Inferior parietal cortex (tissue), 1 donor: ENCODE measurements at regions not wholly inside any gene's neighbourhood (a gene's known extent, or its start where the extent isn't known, plus 50 kb on each side); places are given as distances from the start of the nearest gene placed in this dataset.

ENCODE experiments used
- DNase-seq: peaks from one replicate; pipeline ENCODE4 v3.0.0-alpha.2; 2016; ENCODE audit errors: extremely low spot score

DNA sequence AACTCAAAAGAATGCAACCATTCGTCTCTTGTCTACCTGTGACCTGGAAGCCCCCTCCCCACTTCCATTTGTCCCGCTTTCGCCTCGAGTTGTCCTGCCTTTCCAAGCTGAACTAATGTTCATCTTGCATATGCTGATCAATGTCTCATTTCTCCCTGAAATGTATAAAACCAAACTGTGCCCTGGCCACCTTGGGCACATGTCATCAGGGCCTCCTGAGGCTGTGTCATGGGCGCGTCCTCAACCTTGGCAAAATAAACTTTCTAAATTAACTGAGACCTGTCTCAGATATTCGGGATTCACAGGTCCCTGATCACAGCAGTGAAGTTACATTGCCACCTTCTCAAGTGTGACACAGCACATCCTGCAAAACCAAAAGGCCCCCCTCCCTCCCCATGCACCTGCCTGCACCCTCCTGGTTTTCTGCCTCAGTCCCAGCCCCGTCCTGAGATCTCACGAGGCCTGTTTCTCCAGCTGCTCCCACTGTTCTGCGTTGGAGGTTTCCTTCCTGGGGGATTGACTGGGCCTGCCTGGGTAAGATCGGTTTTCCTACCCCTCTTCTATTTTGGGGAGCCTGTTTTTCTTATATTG is 1328.7 kb downstream of the TBC1D22A start:
- no peak for DNase-seq

DNA sequence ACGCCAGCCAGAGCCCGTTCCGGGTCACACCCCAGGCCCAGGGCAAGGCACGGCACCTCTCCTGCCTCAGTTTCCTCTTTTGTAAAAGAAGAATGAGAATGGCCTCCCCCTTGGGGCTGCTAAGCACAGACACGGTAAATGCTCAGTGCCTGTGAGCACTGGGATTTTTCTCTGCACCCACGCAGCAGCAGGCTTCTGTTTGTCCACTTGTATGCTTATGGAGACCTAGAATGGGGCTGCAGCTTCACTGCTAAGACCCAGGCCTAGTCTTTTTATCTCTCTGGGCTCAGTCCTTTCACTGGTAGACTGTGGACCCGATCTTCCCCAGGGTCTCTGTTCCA is 1327.9 kb downstream of the TBC1D22A start:
- no peak for DNase-seq

DNA sequence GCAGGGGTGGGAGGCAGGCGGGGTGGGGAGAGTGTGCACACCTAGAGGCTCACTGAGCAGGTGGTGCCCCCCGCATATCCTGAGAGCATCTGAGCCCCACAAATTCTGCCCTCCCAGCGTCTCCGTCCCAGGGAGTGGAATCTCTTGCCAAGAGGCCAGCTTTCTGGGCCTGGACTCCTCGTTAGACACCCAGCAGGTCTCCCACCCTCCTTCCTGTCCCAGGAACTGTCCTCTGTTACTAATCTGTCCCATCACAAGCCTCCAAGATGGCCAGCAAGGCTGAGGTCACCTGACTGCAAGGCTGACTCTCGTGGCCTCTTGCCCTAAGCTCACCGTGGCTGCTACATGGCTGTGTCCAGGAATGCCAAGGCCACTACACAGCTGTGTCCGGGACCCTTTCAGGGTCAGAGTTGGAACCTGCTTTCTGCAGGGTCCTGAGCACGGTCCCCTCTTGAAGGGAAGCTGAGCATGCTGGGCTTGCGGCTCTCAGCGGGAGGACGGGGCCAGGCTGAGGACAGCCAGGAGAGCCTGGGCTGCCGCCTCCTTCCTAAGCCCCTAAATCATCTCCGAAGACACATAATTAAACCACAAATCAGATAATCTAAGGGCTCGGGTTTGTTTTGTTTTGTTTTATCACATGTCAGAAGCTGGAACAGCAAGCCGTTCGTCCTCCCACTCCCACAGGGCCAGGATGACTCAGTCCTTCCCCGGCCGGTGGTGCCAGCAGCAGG is 1327.3 kb downstream of the TBC1D22A start:
- no peak for DNase-seq

DNA sequence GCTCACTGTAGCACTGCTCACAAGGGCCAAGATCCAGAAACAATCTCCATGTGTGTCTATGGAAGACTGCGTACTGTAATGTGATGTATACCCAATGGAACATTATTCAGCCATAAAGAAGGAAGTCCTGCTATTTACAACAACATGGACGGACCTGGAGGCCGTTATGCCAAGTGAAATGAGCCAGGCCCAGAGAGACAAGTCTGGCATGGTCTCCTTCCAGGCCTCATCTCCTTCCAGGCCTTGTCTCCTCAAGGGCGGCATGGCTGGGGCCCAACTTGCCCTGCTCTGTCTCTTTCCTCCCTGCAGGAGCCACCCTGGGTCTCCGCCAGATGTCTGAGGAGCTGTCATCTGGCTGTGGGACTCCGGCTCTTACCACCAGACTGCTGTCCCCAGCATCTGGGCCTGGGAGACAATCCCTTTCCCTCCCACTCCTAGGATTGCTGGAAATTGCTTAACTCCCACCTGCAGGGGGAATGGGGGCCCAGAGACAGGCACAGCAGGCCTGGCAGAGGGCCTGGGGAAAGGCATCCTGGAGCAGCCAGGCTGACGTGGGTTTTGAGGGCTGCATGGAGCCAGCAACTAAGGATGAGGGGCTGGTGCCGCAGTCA is 1326.6 kb downstream of the TBC1D22A start:
- no peak for DNase-seq

DNA sequence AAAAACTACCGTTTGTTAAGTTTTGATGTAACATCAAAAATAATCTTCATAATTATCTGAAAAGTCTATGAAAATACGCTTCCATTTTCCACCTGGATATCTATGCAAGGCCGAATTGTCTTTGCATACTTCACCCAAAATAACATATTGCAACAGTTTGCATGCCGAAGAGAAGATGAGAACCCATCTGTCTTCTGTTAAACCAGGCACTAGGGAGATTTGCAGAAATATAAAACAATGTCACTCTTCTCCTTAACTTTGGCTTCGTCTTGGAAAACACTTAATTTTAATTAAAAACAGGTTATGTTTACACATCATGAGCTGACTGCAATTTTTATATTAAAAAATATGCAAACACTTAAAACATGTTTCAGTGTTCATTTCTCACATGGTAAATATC is 1325.8 kb downstream of the TBC1D22A start:
- DNase-seq: no peak

DNA sequence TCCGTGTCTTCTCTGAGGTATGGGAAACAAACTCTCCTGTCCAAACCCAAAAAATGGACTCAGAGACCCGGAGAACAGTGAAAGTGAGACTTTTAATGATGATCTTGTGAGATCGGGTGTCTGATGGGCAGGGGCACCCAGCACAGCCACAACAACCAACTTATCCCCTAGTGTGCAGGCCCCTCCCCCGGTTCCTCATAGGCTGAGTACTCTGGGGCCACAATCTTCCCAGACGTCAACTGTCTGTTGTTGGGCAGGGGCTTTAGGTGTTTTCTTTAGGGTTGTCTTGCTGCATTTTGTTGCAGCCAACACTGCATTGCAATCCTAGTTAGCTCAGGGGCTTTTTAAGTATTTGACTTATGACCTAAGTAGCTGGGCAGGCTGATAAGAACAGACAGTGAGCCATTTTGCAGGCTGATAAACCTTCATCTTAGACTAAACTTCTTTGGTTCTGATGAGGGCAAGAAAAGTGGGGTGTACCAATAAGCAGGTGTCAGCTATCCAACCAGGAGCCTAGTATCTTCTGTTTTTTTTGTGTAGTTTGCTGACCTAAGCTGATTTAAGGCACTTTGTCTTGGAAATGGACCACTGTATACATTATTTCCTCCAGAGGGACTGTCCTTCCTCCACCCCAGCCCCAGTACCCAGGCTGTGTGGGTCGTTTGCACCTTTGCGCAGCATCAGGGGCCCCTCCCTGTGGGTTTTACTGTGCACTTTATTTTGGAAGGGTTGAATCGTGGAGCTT is 1323.6 kb downstream of the TBC1D22A start:
- DNase-seq: no peak

DNA sequence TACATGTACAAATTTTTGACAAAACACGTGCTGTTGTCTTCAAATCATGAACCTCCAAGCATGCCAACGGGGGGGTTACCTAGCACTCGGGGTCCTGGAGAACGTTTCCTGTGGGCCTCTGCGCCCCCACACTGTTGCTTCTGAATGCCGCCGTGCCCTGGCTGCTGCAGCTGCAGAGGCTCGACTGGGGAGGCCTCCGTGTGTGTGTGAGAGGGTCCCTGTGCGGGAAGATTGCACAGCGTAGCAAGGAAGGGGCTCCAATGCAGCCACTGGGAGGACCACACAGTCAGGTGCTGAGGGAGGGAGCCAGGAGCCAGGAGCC is 1322.2 kb downstream of the TBC1D22A start:
- no peak for DNase-seq

DNA sequence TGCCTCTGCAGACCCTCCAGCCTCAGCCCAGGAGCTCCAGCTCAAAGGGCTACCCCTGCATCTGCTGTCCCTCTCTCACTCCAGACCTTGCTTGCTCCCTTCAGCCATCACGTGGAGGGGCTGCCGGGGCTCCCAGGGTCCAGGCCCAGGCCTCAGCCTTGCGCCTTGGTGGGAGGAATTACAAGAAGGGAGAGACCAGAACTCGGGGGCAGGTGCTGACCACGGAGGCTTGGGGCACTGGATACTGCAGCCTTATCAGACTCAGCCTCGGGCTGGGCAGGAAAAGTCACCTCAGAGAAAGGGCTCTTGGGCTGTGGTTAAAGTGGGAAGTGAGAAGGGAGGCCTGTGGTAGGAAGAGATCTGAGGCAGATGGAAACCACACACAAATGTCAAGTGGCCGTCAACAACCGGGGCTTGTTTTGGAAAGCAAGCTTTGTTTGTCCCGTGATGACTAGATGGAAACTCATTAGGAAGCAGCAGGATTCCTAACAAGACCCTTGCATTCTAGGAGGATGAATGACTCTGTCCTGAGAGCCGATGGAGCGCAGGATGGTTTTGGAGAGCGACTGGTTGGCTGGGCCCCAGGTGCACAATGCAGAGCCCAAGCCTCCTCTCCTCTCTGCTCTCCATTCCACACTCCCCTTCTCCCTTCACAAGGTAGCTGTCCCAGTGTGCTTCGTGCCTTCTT is 1321.7 kb downstream of the TBC1D22A start:
- DNase-seq: no peak

DNA sequence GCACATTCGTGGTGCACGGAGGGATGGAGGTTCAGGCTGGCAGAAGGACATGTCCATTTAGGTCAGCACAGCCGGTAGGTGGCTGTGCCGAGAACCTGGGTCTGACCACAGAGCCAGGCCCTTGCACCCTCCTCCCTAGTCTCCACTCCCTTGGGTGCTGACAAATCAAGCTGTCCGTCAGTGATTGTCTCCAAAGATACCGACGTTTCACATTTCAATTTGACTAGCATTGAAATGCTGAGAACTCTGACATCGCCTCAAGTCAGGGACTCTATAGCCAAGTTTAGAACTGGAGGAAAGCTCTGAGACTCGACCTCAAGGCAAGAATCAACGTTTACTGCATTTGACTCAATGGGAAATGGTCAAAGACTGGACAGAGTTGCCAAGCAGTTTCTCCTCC is 1321.1 kb downstream of the TBC1D22A start:
- DNase-seq: no peak

DNA sequence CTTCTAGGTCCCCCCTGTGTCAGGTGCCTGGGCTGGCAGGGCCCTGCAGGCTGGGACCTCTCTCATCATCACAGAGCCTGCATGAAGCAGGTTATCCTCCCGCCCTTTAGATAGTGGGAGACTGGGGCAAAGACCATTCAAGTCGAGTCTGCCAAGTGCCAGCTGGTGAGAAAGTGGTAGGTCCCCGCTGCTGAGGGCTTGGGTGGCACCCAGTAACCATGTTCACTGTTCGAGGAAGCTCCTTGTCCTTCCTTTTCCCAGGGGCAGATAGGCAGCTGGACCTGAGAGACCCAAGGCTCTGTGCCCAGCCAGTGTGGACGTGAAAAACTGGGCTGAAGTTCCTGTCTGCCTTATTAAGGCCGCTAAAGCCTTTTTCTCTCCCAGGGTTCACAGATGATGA is 1319.8 kb downstream of the TBC1D22A start:
- no peak for DNase-seq

DNA sequence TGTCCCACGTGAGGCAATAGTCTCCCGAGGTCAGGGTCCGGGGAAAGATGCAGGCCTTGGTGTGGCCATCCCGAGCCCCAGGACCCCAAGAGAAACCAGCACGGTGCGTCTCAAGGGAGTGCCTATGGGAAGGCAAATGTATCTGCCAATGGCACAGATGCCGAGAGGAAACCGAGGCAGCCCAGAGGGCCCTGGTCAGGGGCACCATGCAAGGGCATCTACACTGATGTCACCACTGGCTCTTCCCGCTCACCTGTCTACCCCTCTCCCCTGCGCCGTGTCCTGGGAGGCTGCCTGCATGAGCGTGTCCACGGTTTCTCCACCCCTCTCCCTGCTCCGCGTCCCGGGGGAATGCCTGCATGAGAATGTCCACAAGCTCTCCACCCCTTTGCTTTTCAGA is 1318.8 kb downstream of the TBC1D22A start:
- no peak for DNase-seq

DNA sequence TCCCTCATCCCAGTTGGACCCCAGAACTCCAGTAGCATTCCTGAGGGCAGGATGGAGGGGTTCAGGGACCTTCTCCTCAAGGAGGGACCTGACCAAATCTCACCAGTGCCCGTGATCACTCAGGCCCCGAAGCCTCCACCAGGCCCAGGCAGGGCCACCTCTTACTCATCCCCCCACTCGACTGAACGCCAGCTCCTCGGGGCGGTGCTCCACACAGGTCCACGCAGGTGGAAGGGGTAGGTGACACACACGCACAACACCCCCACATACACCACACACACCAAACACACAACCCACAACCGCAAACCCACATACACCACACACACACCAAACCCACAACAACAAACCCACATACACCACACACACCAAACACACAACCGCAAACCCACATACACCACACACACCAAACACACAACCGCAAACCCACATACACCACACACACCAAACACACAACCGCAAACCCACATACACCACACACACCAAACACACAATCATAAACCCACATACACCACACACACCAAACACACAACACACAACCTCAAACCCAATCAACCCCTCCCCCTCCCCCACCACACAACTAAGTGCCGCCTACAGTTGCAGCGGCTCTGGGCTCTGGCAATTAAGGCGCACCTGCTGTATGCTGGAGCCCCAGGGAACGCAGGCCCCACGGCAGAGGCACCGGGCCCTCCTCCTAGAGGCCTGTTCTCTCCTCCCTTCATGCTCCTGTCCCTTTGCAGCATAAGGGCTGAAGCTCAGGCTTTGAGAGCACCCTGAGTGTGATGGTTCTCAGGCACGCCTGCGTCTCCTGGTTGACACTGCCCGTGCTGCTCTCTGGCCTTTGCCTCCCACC is 1318.1 kb downstream of the TBC1D22A start:
- DNase-seq: no peak

DNA sequence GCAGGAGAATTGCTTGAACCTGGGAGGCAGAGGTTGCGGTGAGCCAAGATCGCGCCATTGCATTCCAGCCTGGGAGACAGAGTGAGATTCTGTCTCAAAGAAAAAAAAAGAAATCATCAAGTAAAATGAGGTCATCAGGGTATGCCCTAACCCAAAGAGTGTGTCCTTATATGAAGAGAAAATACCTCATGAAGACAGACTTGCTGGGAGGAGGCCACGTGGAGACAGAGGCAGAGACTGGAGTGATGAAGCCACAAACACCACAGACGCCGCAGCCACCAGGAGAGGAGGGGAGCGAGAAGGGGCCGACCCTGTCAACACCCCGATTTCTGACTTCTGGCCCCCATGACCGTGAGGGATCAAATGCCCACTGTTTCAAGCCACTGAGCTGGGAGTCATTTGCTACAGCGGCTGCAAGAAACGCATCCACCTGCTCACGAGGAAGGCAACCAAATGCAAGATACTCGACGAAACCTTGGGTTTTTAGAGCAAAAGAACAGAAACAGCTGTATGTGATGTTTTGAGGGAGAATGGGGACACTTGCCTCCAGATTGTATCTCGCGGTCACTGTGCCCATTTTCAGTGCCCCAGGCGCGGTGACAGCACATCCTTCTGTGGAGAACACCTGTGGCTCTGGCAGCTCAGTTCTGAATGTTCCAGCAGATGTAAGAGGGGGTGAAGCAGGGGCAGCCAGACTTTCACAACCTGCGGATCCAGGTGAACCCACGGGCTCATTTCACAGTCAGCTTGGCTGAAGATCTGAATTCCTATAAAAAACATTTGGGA is 1317.2 kb downstream of the TBC1D22A start:
- DNase-seq: no peak

DNA sequence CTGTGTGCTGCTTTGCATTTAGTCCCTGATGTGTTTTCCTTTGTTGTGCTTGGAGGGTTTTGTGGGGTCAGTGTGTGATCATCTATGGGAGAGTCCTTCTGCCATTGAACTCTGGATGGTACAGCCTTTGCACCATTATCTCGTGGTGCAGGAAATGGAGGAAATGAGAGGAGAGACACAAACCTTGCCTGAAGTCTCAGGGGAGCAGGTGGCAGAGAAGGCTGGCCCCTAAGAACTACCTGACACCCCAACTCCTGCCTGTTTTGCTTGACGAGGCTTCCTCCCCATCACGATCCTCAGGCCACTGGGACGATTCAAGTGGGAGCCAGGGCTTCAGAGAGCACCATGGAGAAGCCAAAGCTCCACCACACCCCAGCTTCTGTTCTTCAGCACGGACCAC is 1316.4 kb downstream of the TBC1D22A start:
- no peak for DNase-seq

DNA sequence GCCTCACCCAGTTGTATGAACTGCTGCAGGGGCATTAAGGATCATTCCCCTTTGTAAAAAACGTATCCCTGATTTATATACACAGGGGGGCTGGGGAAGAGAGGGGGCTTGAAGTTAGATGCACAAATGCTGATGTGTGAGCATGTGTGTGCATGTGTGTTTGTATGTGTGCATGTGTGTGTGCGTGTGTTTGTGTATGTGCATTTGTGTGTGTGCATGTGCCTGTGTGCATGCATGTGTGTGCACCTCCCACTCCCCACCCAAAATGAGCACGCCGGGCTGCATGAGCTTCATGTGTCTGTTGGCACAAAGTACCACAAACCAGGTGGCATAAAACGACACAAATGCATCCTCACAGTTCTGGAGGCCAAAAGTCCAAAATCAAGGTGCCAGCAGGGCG is 1315.2 kb downstream of the TBC1D22A start:
- no peak for DNase-seq

DNA sequence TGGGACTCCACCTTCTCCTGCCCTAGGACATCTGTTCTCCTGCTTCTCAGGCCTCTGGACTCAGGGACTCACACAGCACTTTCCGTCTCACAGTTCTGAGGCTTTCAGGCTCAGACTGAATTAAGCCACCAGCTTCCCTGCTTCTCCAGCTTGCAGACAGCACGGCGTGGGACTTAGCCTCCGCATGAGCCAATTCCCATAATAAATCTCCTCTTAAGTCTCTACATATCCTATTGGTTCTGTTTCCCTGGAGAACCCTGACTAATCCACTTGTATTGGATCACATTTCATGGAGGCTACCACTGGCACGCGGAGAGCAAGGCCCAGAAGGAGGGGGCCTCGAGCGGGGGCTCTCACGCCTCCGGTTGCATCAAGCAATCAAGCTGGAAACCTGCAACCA is 1313.6 kb downstream of the TBC1D22A start:
- no peak for DNase-seq

DNA sequence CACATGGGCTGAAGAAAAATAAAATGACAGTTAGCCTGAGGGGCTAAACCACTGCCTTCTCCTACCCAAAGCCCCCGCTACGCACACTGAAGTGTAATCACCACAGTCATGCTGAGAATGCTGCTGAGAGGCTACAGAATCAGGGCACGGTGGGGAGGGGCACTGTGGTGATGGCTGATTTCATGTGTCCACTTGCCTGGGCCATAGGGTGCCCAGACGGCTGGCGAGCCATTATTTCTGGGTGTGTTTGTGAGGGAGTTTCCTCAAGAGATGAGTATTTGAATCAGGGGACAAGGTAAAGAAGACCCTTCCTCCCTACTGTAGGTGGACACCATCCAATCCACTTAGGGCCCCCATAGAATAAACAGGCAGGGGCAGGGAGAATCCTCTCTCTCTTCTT is 1313.2 kb downstream of the TBC1D22A start:
- no peak for DNase-seq

DNA sequence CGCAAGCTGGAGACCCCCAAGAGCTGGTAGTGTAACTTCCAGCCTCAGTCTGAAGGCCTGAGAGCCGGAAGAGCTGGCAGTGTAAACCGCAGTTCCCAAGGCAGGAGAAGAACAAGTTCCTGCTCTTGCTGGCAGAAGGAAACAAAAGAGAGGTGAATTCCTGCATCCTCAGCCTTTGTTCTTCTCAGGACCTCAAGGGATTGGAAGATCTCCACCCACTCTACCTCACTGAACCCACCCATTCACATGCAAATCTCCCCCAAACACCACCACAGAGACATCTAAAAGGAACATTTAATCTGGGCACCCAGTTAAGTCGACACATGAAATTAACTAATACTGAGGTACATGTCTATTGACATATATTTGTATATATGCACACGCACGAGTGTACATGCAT is 1310.3 kb downstream of the TBC1D22A start:
- no peak for DNase-seq

DNA sequence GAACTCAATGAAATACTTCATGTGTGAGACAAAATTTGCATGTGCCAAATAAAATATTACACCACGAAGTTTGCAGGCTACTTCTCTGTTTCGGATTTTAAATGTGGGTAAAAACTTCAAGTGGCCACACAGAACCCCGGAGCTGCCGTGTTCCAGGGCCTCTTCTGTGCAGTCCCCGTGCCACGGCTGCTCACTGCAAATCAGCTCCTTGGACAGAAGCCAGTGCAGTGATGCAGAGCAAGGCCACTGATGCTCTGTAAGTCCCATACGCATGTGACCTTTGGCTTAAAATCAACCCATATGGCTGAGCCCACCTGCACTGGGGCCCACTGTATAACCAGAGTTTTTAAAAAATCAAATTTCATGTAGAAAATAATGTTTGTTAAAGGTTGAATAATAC is 1309.4 kb downstream of the TBC1D22A start:
- DNase-seq: no peak

DNA sequence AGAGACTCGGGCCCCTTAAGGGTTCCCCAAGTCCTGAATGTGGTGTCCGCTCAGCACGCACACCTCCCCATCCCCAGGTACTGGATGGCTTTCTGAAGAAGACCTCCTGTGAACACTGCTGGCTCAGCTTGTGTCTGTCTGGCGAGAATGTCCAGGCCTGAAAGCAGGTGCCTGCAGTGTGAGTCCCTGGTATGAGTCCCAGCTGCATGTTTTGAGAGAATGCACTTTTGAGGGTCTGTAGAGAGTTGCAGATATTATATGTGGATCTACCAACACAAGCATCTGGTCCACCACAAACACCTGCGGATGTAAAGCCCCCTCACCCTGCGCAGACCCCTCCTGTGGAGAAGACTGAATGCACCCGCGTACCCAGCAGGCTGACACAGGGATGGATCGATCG is 1308.9 kb downstream of the TBC1D22A start:
- no peak for DNase-seq

DNA sequence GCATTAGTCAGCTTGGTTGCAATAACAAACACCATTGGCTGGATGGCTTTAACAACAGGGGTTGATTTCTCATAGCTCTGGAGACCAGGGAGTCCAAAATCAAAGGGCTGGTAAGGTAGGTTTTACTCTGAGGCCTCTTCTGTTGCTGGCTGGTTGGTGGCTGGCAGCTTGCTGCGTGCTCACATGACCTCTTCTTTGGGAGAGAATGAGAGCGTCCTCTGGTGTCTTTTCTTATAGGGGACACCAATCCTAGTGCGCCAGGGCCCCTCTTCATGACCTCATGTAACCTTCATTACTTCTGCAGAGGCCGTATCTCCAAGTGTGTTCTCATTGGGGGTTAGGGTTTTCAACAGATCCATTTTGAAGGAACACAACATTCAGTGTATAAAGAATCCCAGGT is 1308.3 kb downstream of the TBC1D22A start:
- no peak for DNase-seq
